ENCODE measurements at regions not wholly inside any gene's neighbourhood (a gene's known extent, or its start where the extent isn't known, plus 50 kb on each side); places are given as distances from the start of the nearest gene placed in this dataset.

- Histone ChIP-seq H3K9me3 (no peaks in the 10 kb centered on the region), H3K4me3 (no peak overlapping the region), H3K27ac (no peak overlapping the region), H3K27me3 (no peaks in the 10 kb centered on the region), H3K4me1 (no peaks in the 10 kb centered on the region), H3K36me3 (no peaks in the 10 kb centered on the region)
- no peak for DNase-seq
- no peak for TF ChIP-seq POLR2A (IDR thresholded peaks at IDR 0.05)
- intact Hi-C loops (cut with DNase I; ENCODE audit: low total_unique reads) = no loop called here
These were observed 386.3 kb upstream of the TMCO5A start for GRCh38 chr15:37548116-37548515.

GRCh38 chr15:37550360-37551024 lies 383.9 kb upstream of the TMCO5A start:
- Histone ChIP-seq H3K4me3 (no peak overlapping the region), H3K27me3 (no peaks in the 10 kb centered on the region), H3K36me3 (no peaks in the 10 kb centered on the region), H3K9me3 (no peaks in the 10 kb centered on the region), H3K27ac (no peak overlapping the region), H3K4me1 (no peaks in the 10 kb centered on the region)
- no peak for DNase-seq
- intact Hi-C loops (cut with DNase I; ENCODE audit: low total_unique reads) = no loop called here
- TF ChIP-seq CTCF (IDR thresholded peaks at IDR 0.05) = no peak

- TF ChIP-seq POLR2A (IDR thresholded peaks at IDR 0.05) (no peak), CTCF (IDR thresholded peaks at IDR 0.05) (no peak)
- intact Hi-C loops (cut with DNase I; ENCODE audit: low total_unique reads) = no loop called here
- Histone ChIP-seq H3K9me3 (no peaks in the 10 kb centered on the region), H3K4me3 (no peak overlapping the region), H3K27me3 (no peaks in the 10 kb centered on the region), H3K27ac (no peak overlapping the region), H3K36me3 (no peaks in the 10 kb centered on the region), H3K4me1 (no peaks in the 10 kb centered on the region)
- DNase-seq = no peak
These were observed 362.0 kb upstream of the TMCO5A start for GRCh38 chr15:37572401-37572800.

- Histone ChIP-seq H3K4me3 (no peak overlapping the region), H3K36me3 (no peaks in the 10 kb centered on the region), H3K9me3 (no peaks in the 10 kb centered on the region), H3K4me1 (no peaks in the 10 kb centered on the region), H3K27ac (no peak overlapping the region), H3K27me3 (no peaks in the 10 kb centered on the region)
- no peak for DNase-seq
- TF ChIP-seq CTCF (IDR thresholded peaks at IDR 0.05) (no peak), POLR2A (IDR thresholded peaks at IDR 0.05) (no peak)
- intact Hi-C loops (cut with DNase I; ENCODE audit: low total_unique reads) = no loop called here
These were observed 359.5 kb upstream of the TMCO5A start for GRCh38 chr15:37574985-37575384.

- no peaks in the 10 kb centered on the region for H3K27me3 ChIP-seq
- no peaks in the 10 kb centered on the region for H3K36me3 ChIP-seq
- TF ChIP-seq CTCF (IDR thresholded peaks at IDR 0.05) (no peak), POLR2A (IDR thresholded peaks at IDR 0.05) (no peak)
- intact Hi-C loops (cut with DNase I; ENCODE audit: low total_unique reads) = no loop called here
- no peaks in the 10 kb centered on the region for H3K9me3 ChIP-seq
- no peak overlapping the region for H3K4me3 ChIP-seq
- no peak for DNase-seq
- no peaks in the 10 kb centered on the region for H3K4me1 ChIP-seq
- H3K27ac ChIP-seq = no peak overlapping the region
These were observed 357.5 kb upstream of the TMCO5A start for GRCh38 chr15:37576952-37577351.
